ENCODE measurements at regions not wholly inside any gene's neighbourhood (a gene's known extent, or its start where the extent isn't known, plus 50 kb on each side); places are given as distances from the start of the nearest gene placed in this dataset.

- Histone ChIP-seq H3K4me2 (ENCODE audit: low read length, poor library complexity, severe bottlenecking) (no peak overlapping the region), H3K23ac (ENCODE audit: low read length in 2 of 2) (no peak overlapping the region), H3K79me1 (replicated peaks; ENCODE audit: low read length, poor library complexity, severe bottlenecking) (no peaks in the 10 kb centered on the region), H3K27me3 (ENCODE audit: control insufficient read depth in 1 of 2, insufficient read depth in 1 of 2, low read length in 2 of 2) (no peaks in the 10 kb centered on the region), H3K4me3 (ENCODE audit: insufficient read depth in 1 of 2, low read depth in 1 of 2, low read length in 2 of 2) (no peak overlapping the region), H3K4me1 (ENCODE audit: control insufficient read depth, insufficient read depth, low read depth, low read length) (no peaks in the 10 kb centered on the region), H4K91ac (ENCODE audit: low read length) (no peak overlapping the region), H3K18ac (ENCODE audit: low read depth in 1 of 2, low read length in 2 of 2) (no peak overlapping the region), H4K8ac (ENCODE audit: low read length) (no peak overlapping the region), H3K4ac (ENCODE audit: low read depth in 1 of 2, low read length in 2 of 2) (no peak overlapping the region), H2AK5ac (ENCODE audit: low read length, severe bottlenecking) (no peak overlapping the region), H3K14ac (ENCODE audit: low read length in 2 of 2) (no peak overlapping the region), H2BK120ac (ENCODE audit: low read depth, low read length) (no peak overlapping the region), H2BK5ac (ENCODE audit: low read depth, low read length, poor library complexity, severe bottlenecking) (no peak overlapping the region), H3K36me3 (ENCODE audit: control insufficient read depth in 1 of 2, insufficient read depth in 2 of 2, low read depth in 1 of 2, low read length in 2 of 2) (no peaks in the 10 kb centered on the region), H2AFZ (ENCODE audit: low read depth, low read length) (no peak overlapping the region), H3K9ac (ENCODE audit: low read length) (no peak overlapping the region), H2BK15ac (ENCODE audit: low read depth, poor library complexity, severe bottlenecking) (no peak overlapping the region), H2BK12ac (ENCODE audit: low read length in 2 of 2) (no peak overlapping the region), H3K9me3 (ENCODE audit: control insufficient read depth, low read length) (no peaks in the 10 kb centered on the region), H3K27ac (ENCODE audit: low read length, poor library complexity, severe bottlenecking) (no peak overlapping the region)
- no CpG with 5 or more reads among the region's 2 CpGs for whole genome bisulfite sequencing
- no peak for DNase-seq
These were observed 801.5 kb upstream of the GBE1 start for GRCh38 chr3:82562896-82563295.

GRCh38 chr3:82561784-82562183, 800.3 kb upstream of the GBE1 start:
- H3K4ac ChIP-seq (ENCODE audit: low read depth in 1 of 2, low read length in 2 of 2) = no peak overlapping the region
- no peak overlapping the region for H2BK12ac ChIP-seq (ENCODE audit: low read length in 2 of 2)
- H4K8ac ChIP-seq (ENCODE audit: low read length) = no peak overlapping the region
- H3K9me3 ChIP-seq (ENCODE audit: control insufficient read depth, low read length) = no peaks in the 10 kb centered on the region
- no peak overlapping the region for H3K23ac ChIP-seq (ENCODE audit: low read length in 2 of 2)
- no peak overlapping the region for H3K4me2 ChIP-seq (ENCODE audit: low read length, poor library complexity, severe bottlenecking)
- no peaks in the 10 kb centered on the region for H3K27me3 ChIP-seq (ENCODE audit: control insufficient read depth in 1 of 2, insufficient read depth in 1 of 2, low read length in 2 of 2)
- no peak overlapping the region for H3K14ac ChIP-seq (ENCODE audit: low read length in 2 of 2)
- no peak overlapping the region for H2BK5ac ChIP-seq (ENCODE audit: low read depth, low read length, poor library complexity, severe bottlenecking)
- no peak overlapping the region for H3K4me3 ChIP-seq (ENCODE audit: insufficient read depth in 1 of 2, low read depth in 1 of 2, low read length in 2 of 2)
- no peaks in the 10 kb centered on the region for H3K36me3 ChIP-seq (ENCODE audit: control insufficient read depth in 1 of 2, insufficient read depth in 2 of 2, low read depth in 1 of 2, low read length in 2 of 2)
- H2BK120ac ChIP-seq (ENCODE audit: low read depth, low read length) = no peak overlapping the region
- H4K91ac ChIP-seq (ENCODE audit: low read length) = no peak overlapping the region
- no peak overlapping the region for H2AK5ac ChIP-seq (ENCODE audit: low read length, severe bottlenecking)
- H3K79me1 ChIP-seq (replicated peaks; ENCODE audit: low read length, poor library complexity, severe bottlenecking) = no peaks in the 10 kb centered on the region
- H3K9ac ChIP-seq (ENCODE audit: low read length) = no peak overlapping the region
- H3K4me1 ChIP-seq (ENCODE audit: control insufficient read depth, insufficient read depth, low read depth, low read length) = no peaks in the 10 kb centered on the region
- no peak overlapping the region for H3K18ac ChIP-seq (ENCODE audit: low read depth in 1 of 2, low read length in 2 of 2)
- H2BK15ac ChIP-seq (ENCODE audit: low read depth, poor library complexity, severe bottlenecking) = no peak overlapping the region
- no CpG with 5 or more reads among the region's 2 CpGs for WGBS
- no peak overlapping the region for H2AFZ ChIP-seq (ENCODE audit: low read depth, low read length)
- no peak for DNase-seq
- no peak overlapping the region for H3K27ac ChIP-seq (ENCODE audit: low read length, poor library complexity, severe bottlenecking)

GRCh38 chr3:82558081-82558480, 796.6 kb upstream of the GBE1 start:
- DNase-seq = no peak
- Histone ChIP-seq H2AFZ (ENCODE audit: low read depth, low read length) (no peak overlapping the region), H3K18ac (ENCODE audit: low read depth in 1 of 2, low read length in 2 of 2) (no peak overlapping the region), H3K14ac (ENCODE audit: low read length in 2 of 2) (no peak overlapping the region), H2BK120ac (ENCODE audit: low read depth, low read length) (no peak overlapping the region), H3K4me1 (ENCODE audit: control insufficient read depth, insufficient read depth, low read depth, low read length) (no peaks in the 10 kb centered on the region), H3K36me3 (ENCODE audit: control insufficient read depth in 1 of 2, insufficient read depth in 2 of 2, low read depth in 1 of 2, low read length in 2 of 2) (no peaks in the 10 kb centered on the region), H2BK5ac (ENCODE audit: low read depth, low read length, poor library complexity, severe bottlenecking) (no peak overlapping the region), H4K8ac (ENCODE audit: low read length) (no peak overlapping the region), H3K79me1 (replicated peaks; ENCODE audit: low read length, poor library complexity, severe bottlenecking) (no peaks in the 10 kb centered on the region), H2AK5ac (ENCODE audit: low read length, severe bottlenecking) (no peak overlapping the region), H3K4me3 (ENCODE audit: insufficient read depth in 1 of 2, low read depth in 1 of 2, low read length in 2 of 2) (no peak overlapping the region), H4K91ac (ENCODE audit: low read length) (no peak overlapping the region), H3K23ac (ENCODE audit: low read length in 2 of 2) (no peak overlapping the region), H2BK15ac (ENCODE audit: low read depth, poor library complexity, severe bottlenecking) (no peak overlapping the region), H3K4me2 (ENCODE audit: low read length, poor library complexity, severe bottlenecking) (no peak overlapping the region), H3K9ac (ENCODE audit: low read length) (no peak overlapping the region), H3K4ac (ENCODE audit: low read depth in 1 of 2, low read length in 2 of 2) (no peak overlapping the region), H3K27ac (ENCODE audit: low read length, poor library complexity, severe bottlenecking) (no peak overlapping the region), H3K27me3 (ENCODE audit: control insufficient read depth in 1 of 2, insufficient read depth in 1 of 2, low read length in 2 of 2) (no peaks in the 10 kb centered on the region), H2BK12ac (ENCODE audit: low read length in 2 of 2) (no peak overlapping the region), H3K9me3 (ENCODE audit: control insufficient read depth, low read length) (no peaks in the 10 kb centered on the region)
- 0% methylated on average over 1 of the region's 1 CpG for WGBS

GRCh38 chr3:82556113-82556512, 794.7 kb upstream of the GBE1 start:
- Histone ChIP-seq H3K14ac (ENCODE audit: low read length in 2 of 2) (no peak overlapping the region), H2AFZ (ENCODE audit: low read depth, low read length) (no peak overlapping the region), H3K4me1 (ENCODE audit: control insufficient read depth, insufficient read depth, low read depth, low read length) (no peaks in the 10 kb centered on the region), H2AK5ac (ENCODE audit: low read length, severe bottlenecking) (no peak overlapping the region), H2BK15ac (ENCODE audit: low read depth, poor library complexity, severe bottlenecking) (no peak overlapping the region), H3K4me3 (ENCODE audit: insufficient read depth in 1 of 2, low read depth in 1 of 2, low read length in 2 of 2) (no peak overlapping the region), H4K8ac (ENCODE audit: low read length) (no peak overlapping the region), H3K27me3 (ENCODE audit: control insufficient read depth in 1 of 2, insufficient read depth in 1 of 2, low read length in 2 of 2) (no peaks in the 10 kb centered on the region), H3K23ac (ENCODE audit: low read length in 2 of 2) (no peak overlapping the region), H3K18ac (ENCODE audit: low read depth in 1 of 2, low read length in 2 of 2) (no peak overlapping the region), H3K36me3 (ENCODE audit: control insufficient read depth in 1 of 2, insufficient read depth in 2 of 2, low read depth in 1 of 2, low read length in 2 of 2) (no peaks in the 10 kb centered on the region), H3K79me1 (replicated peaks; ENCODE audit: low read length, poor library complexity, severe bottlenecking) (no peaks in the 10 kb centered on the region), H3K9me3 (ENCODE audit: control insufficient read depth, low read length) (no peaks in the 10 kb centered on the region), H2BK12ac (ENCODE audit: low read length in 2 of 2) (no peak overlapping the region), H3K4me2 (ENCODE audit: low read length, poor library complexity, severe bottlenecking) (no peak overlapping the region), H2BK120ac (ENCODE audit: low read depth, low read length) (no peak overlapping the region), H4K91ac (ENCODE audit: low read length) (no peak overlapping the region), H3K9ac (ENCODE audit: low read length) (no peak overlapping the region), H2BK5ac (ENCODE audit: low read depth, low read length, poor library complexity, severe bottlenecking) (no peak overlapping the region), H3K4ac (ENCODE audit: low read depth in 1 of 2, low read length in 2 of 2) (no peak overlapping the region), H3K27ac (ENCODE audit: low read length, poor library complexity, severe bottlenecking) (no peak overlapping the region)
- no peak for DNase-seq
- 70% methylated on average over 4 of the region's 5 CpGs for WGBS

All from mesenchymal stem cell (in vitro differentiated cells and primary cell).